Lower leg skin (tissue), 3 donors: ENCODE measurements at regions not wholly inside any gene's neighbourhood (a gene's known extent, or its start where the extent isn't known, plus 50 kb on each side); places are given as distances from the start of the nearest gene placed in this dataset.

Experiments
- CTCF ChIP-seq, 3 donors: fragments of 450-650 bp; IDR thresholded peaks; one replicate each; pipeline ENCODE4 v1.5.1; 2016; ENCODE audit warnings: antibody characterized with exemption in 3 of 3, mild to moderate bottlenecking in 3 of 3, moderate library complexity in 2 of 3
- POLR2A ChIP-seq, 2 donors: fragments of 450-650 bp; IDR thresholded peaks; one replicate each; pipeline ENCODE4 v1.6.1; 2016 to 2017; ENCODE audit warnings: antibody characterized with exemption in 2 of 2, mild to moderate bottlenecking in 1 of 2, moderate library complexity in 1 of 2

GRCh38 chr7:11236680-11237079 lies 263.0 kb downstream of the PHF14 start:
- no peak for TF ChIP-seq CTCF (IDR thresholded peaks at IDR 0.05)
- no peak for TF ChIP-seq POLR2A (IDR thresholded peaks at IDR 0.05)
